Tibial nerve (tissue), 4 donors: ENCODE measurements at regions not wholly inside any gene's neighbourhood (a gene's known extent, or its start where the extent isn't known, plus 50 kb on each side); places are given as distances from the start of the nearest gene placed in this dataset.

ENCODE experiments used
- EP300 ChIP-seq, 2 donors: sonication (generic); formaldehyde crosslinking; IDR thresholded peaks; one replicate each; pipeline ENCODE4 v1.6.1; 2017; ENCODE audit warnings: antibody characterized with exemption in 2 of 2, mild to moderate bottlenecking in 1 of 2
- POLR2A ChIP-seq, 2 donors: fragments of 450-650 bp; IDR thresholded peaks; one replicate each; pipeline ENCODE4 v1.6.1; 2017; ENCODE audit warnings: antibody characterized with exemption in 2 of 2, mild to moderate bottlenecking in 2 of 2, moderate library complexity in 2 of 2
- TF ChIP-seq, protein P1 (sequence below), 5 experiments: fragments of 200-600 bp in 3 of 5; fragments of 450-650 bp in 2 of 5; sonication (generic) in 3 of 5; IDR thresholded peaks; one replicate each; pipeline ENCODE4 v1.5.1; 2016 to 2019; ENCODE audit warnings: antibody characterized with exemption in 5 of 5, mild to moderate bottlenecking in 3 of 5, moderate library complexity in 2 of 5

- TF ChIP-seq, protein P1, sequence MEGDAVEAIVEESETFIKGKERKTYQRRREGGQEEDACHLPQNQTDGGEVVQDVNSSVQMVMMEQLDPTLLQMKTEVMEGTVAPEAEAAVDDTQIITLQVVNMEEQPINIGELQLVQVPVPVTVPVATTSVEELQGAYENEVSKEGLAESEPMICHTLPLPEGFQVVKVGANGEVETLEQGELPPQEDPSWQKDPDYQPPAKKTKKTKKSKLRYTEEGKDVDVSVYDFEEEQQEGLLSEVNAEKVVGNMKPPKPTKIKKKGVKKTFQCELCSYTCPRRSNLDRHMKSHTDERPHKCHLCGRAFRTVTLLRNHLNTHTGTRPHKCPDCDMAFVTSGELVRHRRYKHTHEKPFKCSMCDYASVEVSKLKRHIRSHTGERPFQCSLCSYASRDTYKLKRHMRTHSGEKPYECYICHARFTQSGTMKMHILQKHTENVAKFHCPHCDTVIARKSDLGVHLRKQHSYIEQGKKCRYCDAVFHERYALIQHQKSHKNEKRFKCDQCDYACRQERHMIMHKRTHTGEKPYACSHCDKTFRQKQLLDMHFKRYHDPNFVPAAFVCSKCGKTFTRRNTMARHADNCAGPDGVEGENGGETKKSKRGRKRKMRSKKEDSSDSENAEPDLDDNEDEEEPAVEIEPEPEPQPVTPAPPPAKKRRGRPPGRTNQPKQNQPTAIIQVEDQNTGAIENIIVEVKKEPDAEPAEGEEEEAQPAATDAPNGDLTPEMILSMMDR (IDR thresholded peaks at IDR 0.05) = no peak
- TF ChIP-seq POLR2A (IDR thresholded peaks at IDR 0.05) (no peak), EP300 (IDR thresholded peaks at IDR 0.05) (no peak)
Measured at GRCh38 chr4:136443006-136443405, 1089.3 kb downstream of the PCDH18 start.
